Neuronal stem cell (in vitro differentiated cells): ENCODE measurements at regions not wholly inside any gene's neighbourhood (a gene's known extent, or its start where the extent isn't known, plus 50 kb on each side); places are given as distances from the start of the nearest gene placed in this dataset.
"Not testable (repeated sequence)": the region's sequence is repeated elsewhere in the genome, so short reads cannot be mapped to it uniquely, and the experiment has no call there.

Experiments
- DNase-seq: peaks from one replicate; pipeline ENCODE4 v3.0.0-alpha.2; 2013; ENCODE audit warnings: low spot score
- H2AFZ ChIP-seq: one replicate; pipeline ENCODE4 v1.6.1; 2013; ENCODE audit warnings: mild to moderate bottlenecking, low read length, inconsistent platforms
- H2AK5ac ChIP-seq: 2 replicates; pipeline ENCODE4 v1.6.1; 2013; ENCODE audit warnings: low read depth, mild to moderate bottlenecking, inconsistent platforms, low read length, moderate library complexity, mixed read lengths
- H2BK120ac ChIP-seq: 2 replicates; pipeline ENCODE4 v1.6.1; 2013; ENCODE audit warnings: low read depth, mild to moderate bottlenecking, inconsistent platforms, low read length, moderate library complexity, mixed read lengths
- H2BK12ac ChIP-seq: one replicate; pipeline ENCODE4 v1.6.1; 2013; ENCODE audit warnings: low read length, inconsistent platforms
- H2BK15ac ChIP-seq: 2 replicates; pipeline ENCODE4 v1.6.1; 2013; ENCODE audit warnings: mild to moderate bottlenecking, low read length, inconsistent platforms, mixed read lengths
- H2BK5ac ChIP-seq: one replicate; pipeline ENCODE4 v1.6.1; 2013; ENCODE audit warnings: inconsistent platforms, mild to moderate bottlenecking, low read length, moderate library complexity
- H3K14ac ChIP-seq: one replicate; pipeline ENCODE4 v1.6.1; 2013; ENCODE audit warnings: low read length, inconsistent platforms
- H3K18ac ChIP-seq: 2 replicates; pipeline ENCODE4 v1.6.1; 2013; ENCODE audit warnings: low read length, inconsistent platforms
- H3K23ac ChIP-seq: 2 replicates; pipeline ENCODE4 v1.6.1; 2013; ENCODE audit warnings: low read depth, mild to moderate bottlenecking, mixed read lengths, low read length, inconsistent platforms; ENCODE audit not compliant: poor library complexity
- H3K27ac ChIP-seq: replicated peaks from 3 replicates; pipeline ENCODE4 v1.5.1; 2013; ENCODE audit warnings: low read length, inconsistent platforms
- H3K27me3 ChIP-seq, 3 experiments: 2 replicates each; pipeline ENCODE4 v1.6.1; 2013; ENCODE audit warnings: low read length in 3 of 3, mild to moderate bottlenecking in 2 of 3, inconsistent platforms in 1 of 3, low read depth in 1 of 3, mixed read lengths in 1 of 3, moderate library complexity in 1 of 3; ENCODE audit not compliant: control insufficient read depth in 3 of 3, insufficient read depth in 3 of 3
- H3K36me3 ChIP-seq, 2 donors: replicated peaks in 1 of 2; 2 replicates each; pipeline ENCODE4 v1.6.1; 2013; ENCODE audit warnings: low read length in 2 of 2; ENCODE audit not compliant: control insufficient read depth in 2 of 2, insufficient read depth in 2 of 2
- H3K4ac ChIP-seq: 2 replicates; pipeline ENCODE4 v1.6.1; 2013; ENCODE audit warnings: inconsistent platforms, mild to moderate bottlenecking, low read length, moderate library complexity
- H3K4me1 ChIP-seq, 2 donors: 1 replicate in 1 of 2; 2 replicates in 1 of 2; pipeline ENCODE4 v1.6.1; 2013; ENCODE audit warnings: low read length in 2 of 2, low read depth in 1 of 2; ENCODE audit not compliant: control insufficient read depth in 2 of 2, insufficient read depth in 1 of 2
- H3K4me2 ChIP-seq: one replicate; pipeline ENCODE4 v1.6.1; 2013; ENCODE audit warnings: mild to moderate bottlenecking, low read length, inconsistent platforms; ENCODE audit not compliant: insufficient read depth, poor library complexity, severe bottlenecking
- H3K4me3 ChIP-seq, 2 donors: 2 replicates each; pipeline ENCODE4 v1.5.1; 2013; ENCODE audit warnings: low read length in 2 of 2, mild to moderate bottlenecking in 2 of 2, inconsistent platforms in 1 of 2, moderate library complexity in 1 of 2
- H3K79me1 ChIP-seq: one replicate; pipeline ENCODE4 v1.6.1; 2013; ENCODE audit warnings: low read depth, mild to moderate bottlenecking, inconsistent platforms, low read length, moderate library complexity
- H3K9ac ChIP-seq: one replicate; pipeline ENCODE4 v1.6.1; 2013; ENCODE audit warnings: mild to moderate bottlenecking, low read depth, low read length, inconsistent platforms; ENCODE audit not compliant: poor library complexity
- H3K9me3 ChIP-seq, 2 donors: replicated peaks in 1 of 2; 2 replicates each; pipeline versions ENCODE3 to v1.6.1; 2013; ENCODE audit warnings: low read length in 2 of 2, mild to moderate bottlenecking in 2 of 2, inconsistent platforms in 1 of 2, low read depth in 1 of 2, mixed read lengths in 1 of 2, moderate library complexity in 1 of 2; ENCODE audit not compliant: control insufficient read depth in 2 of 2, insufficient read depth in 1 of 2
- H4K8ac ChIP-seq: one replicate; pipeline ENCODE4 v1.6.1; 2013; ENCODE audit warnings: low read depth, mild to moderate bottlenecking, inconsistent platforms, low read length, moderate library complexity
- H4K91ac ChIP-seq: one replicate; pipeline ENCODE4 v1.6.1; 2013; ENCODE audit warnings: low read length, low read depth, mild to moderate bottlenecking, inconsistent platforms; ENCODE audit not compliant: poor library complexity
- WGBS, 2 donors: extraction: QIAGEN DNeasy Blood & Tissue Kit; methylation state at CpG; one replicate each; pipeline ENCODE4 v1.1.7; 2013; ENCODE audit warnings: missing lambda C conversion rate in 2 of 2, mixed read lengths in 1 of 2; ENCODE audit not compliant: insufficient read length in 2 of 2, insufficient replicate concordance in 1 of 2; ENCODE audit errors: extremely low coverage in 2 of 2; 5-methylcytosine and 5-hydroxymethylcytosine counted together

DNA sequence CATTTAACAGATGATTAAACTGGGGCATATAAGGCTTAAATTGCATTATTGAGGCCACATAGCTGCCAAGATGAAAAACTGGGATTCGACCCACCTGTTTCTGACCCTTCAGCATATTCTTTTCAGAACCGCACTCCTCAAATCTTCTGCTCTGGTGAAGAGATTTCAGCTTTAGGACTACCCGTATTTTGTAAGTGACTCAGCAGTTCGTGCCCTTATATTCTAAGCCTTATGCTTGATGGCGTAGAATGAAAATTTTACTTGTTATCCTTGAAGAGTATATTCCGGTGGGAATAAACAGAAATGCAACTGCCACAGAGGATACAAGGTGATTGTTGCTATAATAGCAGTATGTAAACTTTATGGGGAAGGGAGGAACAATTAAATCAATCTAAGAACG, 657.1 kb downstream of the DOK5 start:
- no peak overlapping the region for H2BK120ac ChIP-seq
- H3K27me3 ChIP-seq = no peaks in the 10 kb centered on the region
- H2AK5ac ChIP-seq = no peak overlapping the region
- H3K4me1 ChIP-seq = no peaks in the 10 kb centered on the region
- no peak overlapping the region for H3K18ac ChIP-seq
- no CpG with 5 or more reads among the region's 7 CpGs for WGBS, 2 donors
- H2AFZ ChIP-seq = no peak overlapping the region
- H2BK15ac ChIP-seq = no peak overlapping the region
- no peak overlapping the region for H3K23ac ChIP-seq
- no peak overlapping the region for H2BK5ac ChIP-seq
- no peak overlapping the region for H4K8ac ChIP-seq
- H3K4ac ChIP-seq = no peak overlapping the region
- H3K27ac ChIP-seq = no peak overlapping the region
- H3K4me3 ChIP-seq = no peak overlapping the region
- H3K9me3 ChIP-seq = no peaks in the 10 kb centered on the region
- no peak overlapping the region for H3K4me2 ChIP-seq
- H3K36me3 ChIP-seq = no peaks in the 10 kb centered on the region
- no peak overlapping the region for H3K9ac ChIP-seq
- H4K91ac ChIP-seq = no peak overlapping the region
- DNase-seq = no peak
- H3K14ac ChIP-seq = no peak overlapping the region
- no peak overlapping the region for H2BK12ac ChIP-seq
- H3K79me1 ChIP-seq = no peaks in the 10 kb centered on the region

DNA sequence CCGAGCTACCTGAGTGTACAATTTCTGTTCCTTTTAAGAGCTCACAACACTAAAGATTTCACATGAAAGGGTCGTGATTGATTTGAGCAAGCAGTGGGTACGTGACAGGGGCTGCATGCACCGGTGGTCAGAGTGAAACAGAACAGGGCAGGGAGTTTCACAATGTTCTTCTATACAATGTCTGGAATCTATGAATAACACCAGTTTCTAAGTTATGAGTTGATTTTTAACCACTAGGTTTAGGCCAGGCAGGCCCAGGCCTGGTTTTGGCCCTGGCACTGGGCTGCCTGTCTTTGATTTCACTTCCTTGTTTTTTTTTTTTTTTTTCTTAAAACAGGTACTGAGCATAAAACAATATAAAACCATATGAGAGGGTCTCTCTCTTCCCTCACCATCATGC, 642.2 kb downstream of the DOK5 start:
- H3K4ac ChIP-seq, H3K9me3 ChIP-seq, H3K18ac ChIP-seq, H3K23ac ChIP-seq, H3K79me1 ChIP-seq, H3K27ac ChIP-seq, H2AFZ ChIP-seq, H3K36me3 ChIP-seq, H3K4me3 ChIP-seq, H3K9ac ChIP-seq, H2BK120ac ChIP-seq, H3K27me3 ChIP-seq, H3K4me1 ChIP-seq, H3K14ac ChIP-seq, H4K91ac ChIP-seq, H2BK5ac ChIP-seq, H2AK5ac ChIP-seq, H2BK12ac ChIP-seq, DNase-seq, H3K4me2 ChIP-seq, H2BK15ac ChIP-seq, H4K8ac ChIP-seq: not testable (repeated sequence)
- WGBS, 2 donors = no CpG with 5 or more reads among the region's 4 CpGs

DNA sequence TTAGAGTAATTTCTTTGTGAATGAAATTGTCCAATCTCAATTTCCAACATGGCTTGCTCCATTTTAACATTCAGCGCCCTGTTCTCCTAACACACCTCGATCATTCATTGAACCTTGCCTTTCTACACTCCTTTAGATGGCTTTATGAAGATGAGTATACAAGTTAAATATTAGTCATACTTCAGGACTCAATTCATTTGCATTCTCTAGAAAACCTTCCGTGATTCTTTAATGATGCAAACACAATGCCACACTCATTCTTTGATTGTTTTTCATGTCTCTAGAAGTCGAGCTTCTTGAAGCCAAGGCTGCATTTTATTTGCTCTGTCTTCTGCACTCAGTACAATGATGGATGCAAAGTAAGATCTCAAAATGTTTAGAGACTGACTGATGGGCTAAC, 641.2 kb downstream of the DOK5 start:
- H3K23ac ChIP-seq = no peak overlapping the region
- no peak overlapping the region for H3K4me2 ChIP-seq
- WGBS, 2 donors = no CpG with 5 or more reads among the region's 4 CpGs

DNA sequence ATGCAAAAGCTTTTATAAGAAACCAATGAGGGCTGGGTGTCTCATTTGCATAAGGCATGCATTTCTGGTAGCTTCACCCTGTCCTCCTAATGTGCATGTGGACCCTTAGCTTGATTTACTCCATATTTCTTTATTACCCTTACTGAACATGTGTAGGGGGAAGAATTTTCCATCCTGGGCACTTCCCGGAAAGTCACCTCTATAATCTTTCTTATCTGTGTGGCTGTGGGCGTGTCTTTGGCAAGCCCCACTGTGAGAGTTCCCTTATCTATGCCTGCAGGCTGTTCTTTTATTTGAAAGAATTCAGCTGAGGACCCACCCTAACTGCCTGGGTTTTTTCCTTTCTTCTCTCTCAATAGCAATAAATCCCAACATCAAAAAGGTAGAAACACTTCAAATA, 627.8 kb downstream of the DOK5 start:
- Histone ChIP-seq H2AFZ (no peak overlapping the region), H3K4me2 (no peak overlapping the region), H2BK12ac (no peak overlapping the region), H3K9me3 (no peaks in the 10 kb centered on the region), H3K79me1 (no peaks in the 10 kb centered on the region), H3K9ac (no peak overlapping the region), H3K4ac (no peak overlapping the region), H3K18ac (no peak overlapping the region), H3K27ac (no peak overlapping the region), H2BK120ac (no peak overlapping the region), H2AK5ac (no peak overlapping the region), H3K4me1 (no peaks in the 10 kb centered on the region), H2BK5ac (no peak overlapping the region), H4K91ac (no peak overlapping the region), H3K36me3 (no peaks in the 10 kb centered on the region), H3K23ac (no peak overlapping the region), H4K8ac (no peak overlapping the region), H3K27me3 (no peaks in the 10 kb centered on the region), H3K4me3 (no peak overlapping the region), H2BK15ac (no peak overlapping the region), H3K14ac (no peak overlapping the region)
- no CpG with 5 or more reads among the region's 2 CpGs for WGBS, 2 donors
- no peak for DNase-seq

More for the DNA sequence above, 641.2 kb downstream of the DOK5 start:
- no peak for DNase-seq
- Histone ChIP-seq H2BK5ac (no peak overlapping the region), H3K9ac (no peak overlapping the region), H3K4me1 (no peaks in the 10 kb centered on the region), H3K18ac (no peak overlapping the region), H3K9me3 (no peaks in the 10 kb centered on the region), H2BK15ac (no peak overlapping the region), H2AFZ (no peak overlapping the region), H2BK120ac (no peak overlapping the region), H2BK12ac (no peak overlapping the region), H3K79me1 (no peaks in the 10 kb centered on the region), H4K8ac (no peak overlapping the region), H4K91ac (no peak overlapping the region), H3K4me3 (no peak overlapping the region), H3K4ac (no peak overlapping the region), H3K36me3 (no peaks in the 10 kb centered on the region), H3K27me3 (no peaks in the 10 kb centered on the region), H3K14ac (no peak overlapping the region), H2AK5ac (no peak overlapping the region), H3K27ac (no peak overlapping the region)
